HL-60 (cell line): ENCODE measurements at regions not wholly inside any gene's neighbourhood (a gene's known extent, or its start where the extent isn't known, plus 50 kb on each side); places are given as distances from the start of the nearest gene placed in this dataset.

Experiments
- DNase-seq, 2 experiments: peaks; one replicate each; pipeline ENCODE4 v3.0.0-alpha.2; 2010 to 2020; ENCODE audit warnings: low read depth in 1 of 2, low spot score in 1 of 2
- H3K27ac ChIP-seq: fragments of 250-450 bp; sonication (Bioruptor Pico); replicated peaks from 2 replicates; pipeline ENCODE4 v1.5.1; 2020; ENCODE audit warnings: mild to moderate bottlenecking, moderate library complexity
- H3K27me3 ChIP-seq: fragments of 250-450 bp; sonication (Bioruptor Pico); 2 replicates; pipeline ENCODE4 v1.5.1; 2021; ENCODE audit warnings: mild to moderate bottlenecking, moderate library complexity; ENCODE audit not compliant: insufficient read depth, poor library complexity, severe bottlenecking
- H3K4me3 ChIP-seq: replicated peaks from 2 replicates; pipeline ENCODE4 v1.5.1; 2011; ENCODE audit warnings: mild to moderate bottlenecking, control low read depth, low read length; ENCODE audit not compliant: insufficient read depth
- GABPA ChIP-seq: IDR thresholded peaks from 2 replicates; pipeline ENCODE4 v1.6.1; 2012; ENCODE audit warnings: low read depth
- POLR2AphosphoS5 ChIP-seq: IDR thresholded peaks from 2 replicates; pipeline ENCODE4 v1.6.1; 2012; ENCODE audit warnings: low read depth
- REST ChIP-seq: IDR thresholded peaks from 2 replicates; pipeline ENCODE4 v1.6.1; 2012; ENCODE audit warnings: low read depth; ENCODE audit not compliant: insufficient replicate concordance
- SPI1 ChIP-seq: IDR thresholded peaks from 2 replicates; pipeline ENCODE4 v1.6.1; 2012; ENCODE audit warnings: low read depth, mild to moderate bottlenecking, borderline replicate concordance
- TF ChIP-seq, protein P1 (sequence below): IDR thresholded peaks from one replicate; pipeline ENCODE4 v1.5.1; 2011; ENCODE audit warnings: low read length, control low read depth, inconsistent platforms; ENCODE audit not compliant: insufficient read depth

GRCh38 chr3:30342318-30343060, 263.9 kb upstream of the TGFBR2 start:
- DNase-seq = no peak
- Histone ChIP-seq H3K27me3 (no peaks in the 10 kb centered on the region), H3K27ac (no peak overlapping the region), H3K4me3 (no peak overlapping the region)
- TF ChIP-seq REST = no peak
- no peak for TF ChIP-seq SPI1

DNA sequence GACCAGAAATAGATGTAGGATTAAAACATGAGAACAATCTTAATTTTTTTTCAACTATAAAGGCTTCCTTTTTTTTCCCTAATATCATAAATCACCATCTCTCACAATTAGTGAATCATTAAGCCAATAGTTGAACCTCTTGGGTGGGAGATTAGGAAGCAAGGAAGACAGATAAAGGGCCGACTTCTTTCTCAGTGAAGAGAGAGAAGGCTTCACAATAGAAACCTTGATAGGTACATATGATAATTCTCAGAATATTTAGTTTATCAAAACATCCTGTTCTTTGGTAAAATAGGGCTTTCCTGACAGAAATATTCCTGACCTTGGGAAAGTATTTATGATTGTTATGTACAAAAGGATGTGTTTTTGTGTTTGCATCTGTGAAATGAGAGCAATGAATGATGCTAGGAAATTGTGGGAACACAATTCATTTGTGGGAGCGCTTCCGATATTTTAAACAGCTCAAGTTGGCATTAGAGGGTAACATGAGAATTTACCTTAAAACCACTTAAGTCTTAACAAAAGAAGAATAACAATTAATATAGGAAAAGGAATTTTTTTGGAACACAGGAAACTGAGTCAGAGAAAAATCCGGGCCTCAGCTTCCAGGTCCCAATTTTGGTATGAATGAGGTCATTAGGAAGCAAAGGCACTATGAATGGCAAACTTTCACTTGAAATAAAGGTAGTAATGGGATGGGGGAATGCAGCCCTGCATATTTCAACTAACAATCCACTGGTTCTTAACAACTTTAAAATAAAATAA, 263.2 kb upstream of the TGFBR2 start:
- TF ChIP-seq, protein P1, sequence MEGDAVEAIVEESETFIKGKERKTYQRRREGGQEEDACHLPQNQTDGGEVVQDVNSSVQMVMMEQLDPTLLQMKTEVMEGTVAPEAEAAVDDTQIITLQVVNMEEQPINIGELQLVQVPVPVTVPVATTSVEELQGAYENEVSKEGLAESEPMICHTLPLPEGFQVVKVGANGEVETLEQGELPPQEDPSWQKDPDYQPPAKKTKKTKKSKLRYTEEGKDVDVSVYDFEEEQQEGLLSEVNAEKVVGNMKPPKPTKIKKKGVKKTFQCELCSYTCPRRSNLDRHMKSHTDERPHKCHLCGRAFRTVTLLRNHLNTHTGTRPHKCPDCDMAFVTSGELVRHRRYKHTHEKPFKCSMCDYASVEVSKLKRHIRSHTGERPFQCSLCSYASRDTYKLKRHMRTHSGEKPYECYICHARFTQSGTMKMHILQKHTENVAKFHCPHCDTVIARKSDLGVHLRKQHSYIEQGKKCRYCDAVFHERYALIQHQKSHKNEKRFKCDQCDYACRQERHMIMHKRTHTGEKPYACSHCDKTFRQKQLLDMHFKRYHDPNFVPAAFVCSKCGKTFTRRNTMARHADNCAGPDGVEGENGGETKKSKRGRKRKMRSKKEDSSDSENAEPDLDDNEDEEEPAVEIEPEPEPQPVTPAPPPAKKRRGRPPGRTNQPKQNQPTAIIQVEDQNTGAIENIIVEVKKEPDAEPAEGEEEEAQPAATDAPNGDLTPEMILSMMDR = no peak
- no peak for TF ChIP-seq SPI1
- no peak for TF ChIP-seq POLR2AphosphoS5
- TF ChIP-seq GABPA = no peak
- TF ChIP-seq REST = no peak
- Histone ChIP-seq H3K27ac (no peak overlapping the region), H3K4me3 (no peak overlapping the region), H3K27me3 (no peaks in the 10 kb centered on the region)
- no peak for DNase-seq

- no peak for TF ChIP-seq GABPA
- TF ChIP-seq, protein P1 = no peak
- TF ChIP-seq POLR2AphosphoS5 = no peak
- TF ChIP-seq REST = no peak
- no peak for TF ChIP-seq SPI1
- Histone ChIP-seq H3K4me3 (no peak overlapping the region), H3K27me3 (no peaks in the 10 kb centered on the region), H3K27ac (no peak overlapping the region)
- DNase-seq = no peak
These were observed 262.5 kb upstream of the TGFBR2 start for GRCh38 chr3:30343861-30344260.
